NCI-H2081 (cell line): ENCODE measurements at regions not wholly inside any gene's neighbourhood (a gene's known extent, or its start where the extent isn't known, plus 50 kb on each side); places are given as distances from the start of the nearest gene placed in this dataset.
"Not testable (repeated sequence)": the region's sequence is repeated elsewhere in the genome, so short reads cannot be mapped to it uniquely, and the experiment has no call there.

Experiments used
- DNase-seq, 2 experiments: peaks; one replicate each; lab custom pipeline; 2025; lab: John Stamatoyannopoulos, UW

- DNase-seq = no peak
Observed at GRCh38 chr3:70631716-70632307, 319.4 kb upstream of the MDFIC2 start.

GRCh38 chr3:70621451-70621850 is 309.0 kb upstream of the MDFIC2 start:
- no peak for DNase-seq

- DNase-seq = peak in 1 of 2 experiments; percentile 54
Observed at GRCh38 chr3:70620956-70621355, 308.5 kb upstream of the MDFIC2 start.

- no peak for DNase-seq
Observed at GRCh38 chr3:70620367-70620766, 307.9 kb upstream of the MDFIC2 start.

- DNase-seq = no peak
Observed at GRCh38 chr3:70618151-70618550, 305.7 kb upstream of the MDFIC2 start.

- not testable (repeated sequence) for DNase-seq
Observed at GRCh38 chr3:70617349-70617748, 304.9 kb upstream of the MDFIC2 start.

- no peak for DNase-seq
Observed at GRCh38 chr3:70615286-70615685, 302.8 kb upstream of the MDFIC2 start.

- DNase-seq = no peak
Observed at GRCh38 chr3:70614111-70614510, 301.7 kb upstream of the MDFIC2 start.

- DNase-seq = no peak
Observed at GRCh38 chr3:70612920-70613319, 300.5 kb upstream of the MDFIC2 start.

- not testable (repeated sequence) for DNase-seq
Observed at GRCh38 chr3:70611667-70612277, 299.3 kb upstream of the MDFIC2 start.

- DNase-seq = peak; percentile 3 to 44
Observed at GRCh38 chr3:70608434-70608833, 296.0 kb upstream of the MDFIC2 start.

- DNase-seq = no peak
Observed at GRCh38 chr3:70607469-70607868, 295.0 kb upstream of the MDFIC2 start.

GRCh38 chr3:70606018-70606417 is 293.6 kb upstream of the MDFIC2 start:
- peak; percentile 13 to 71 for DNase-seq

GRCh38 chr3:70603103-70603502 is 290.7 kb upstream of the MDFIC2 start:
- no peak for DNase-seq

GRCh38 chr3:70597312-70597711 is 284.9 kb upstream of the MDFIC2 start:
- no peak for DNase-seq

- DNase-seq = peak in 1 of 2 experiments; percentile 6
Observed at GRCh38 chr3:70583682-70584081, 271.2 kb upstream of the MDFIC2 start.

- DNase-seq = peak in 1 of 2 experiments; percentile 2
Observed at GRCh38 chr3:70582803-70583202, 270.4 kb upstream of the MDFIC2 start.

- no peak for DNase-seq
Observed at GRCh38 chr3:70580021-70580420, 267.6 kb upstream of the MDFIC2 start.

GRCh38 chr3:70571696-70572095 is 259.3 kb upstream of the MDFIC2 start:
- no peak for DNase-seq

GRCh38 chr3:70570584-70570983 is 258.1 kb upstream of the MDFIC2 start:
- no peak for DNase-seq

GRCh38 chr3:70568626-70569025 is 256.2 kb upstream of the MDFIC2 start:
- DNase-seq = no peak

GRCh38 chr3:70565861-70566260 is 253.4 kb upstream of the MDFIC2 start:
- no peak for DNase-seq

GRCh38 chr3:70564552-70564951 is 252.1 kb upstream of the MDFIC2 start:
- DNase-seq = no peak

- no peak for DNase-seq
Observed at GRCh38 chr3:70561796-70562195, 249.4 kb upstream of the MDFIC2 start.
